ENCODE measurements at regions not wholly inside any gene's neighbourhood (a gene's known extent, or its start where the extent isn't known, plus 50 kb on each side); places are given as distances from the start of the nearest gene placed in this dataset.

GRCh38 chr11:92495107-92495793 is 270.6 kb downstream of the FAT3 start:
- WGBS, 2 donors: 68 to 76% methylated on average over 3 of the region's 3 CpGs
- intact Hi-C loops (cut with DNase I; ENCODE audit: low total_unique reads): no loop called here
- no peak for DNase-seq (ENCODE audit: low spot score in 2 of 2)
- H3K4me3 ChIP-seq (ENCODE audit: low read depth, poor library complexity, severe bottlenecking): no peak overlapping the region
- TF ChIP-seq POLR2A (IDR thresholded peaks at IDR 0.05) (no peak), CTCF (IDR thresholded peaks at IDR 0.05) (no peak)

- 54 to 60% methylated on average over 2 of the region's 2 CpGs for WGBS, 2 donors
- DNase-seq (ENCODE audit: low spot score in 2 of 2): no peak
- intact Hi-C loops (cut with DNase I; ENCODE audit: low total_unique reads): no loop called here
- H3K4me3 ChIP-seq (ENCODE audit: low read depth, poor library complexity, severe bottlenecking): no peak overlapping the region
- TF ChIP-seq POLR2A (IDR thresholded peaks at IDR 0.05) (no peak), CTCF (IDR thresholded peaks at IDR 0.05) (no peak)
These were observed 275.8 kb downstream of the FAT3 start for GRCh38 chr11:92500453-92500852.

GRCh38 chr11:92501066-92501739 is 276.6 kb downstream of the FAT3 start:
- intact Hi-C loops (cut with DNase I; ENCODE audit: low total_unique reads): no loop called here
- no peak for TF ChIP-seq POLR2A (IDR thresholded peaks at IDR 0.05)
- TF ChIP-seq CTCF (IDR thresholded peaks at IDR 0.05): no peak
- no peak overlapping the region for H3K4me3 ChIP-seq (ENCODE audit: low read depth, poor library complexity, severe bottlenecking)
- WGBS, 2 donors: 73 to 75% methylated on average over 5 of the region's 5 CpGs
- no peak for DNase-seq (ENCODE audit: low spot score in 2 of 2)

GRCh38 chr11:92504004-92504403 is 279.4 kb downstream of the FAT3 start:
- no peak overlapping the region for H3K4me3 ChIP-seq (ENCODE audit: low read depth, poor library complexity, severe bottlenecking)
- intact Hi-C loops (cut with DNase I; ENCODE audit: low total_unique reads): no loop called here
- TF ChIP-seq POLR2A (IDR thresholded peaks at IDR 0.05): no peak
- DNase-seq (ENCODE audit: low spot score in 2 of 2): no peak

- no peak for DNase-seq (ENCODE audit: low spot score in 2 of 2)
- WGBS, 2 donors: 46 to 52% methylated on average over 2 of the region's 2 CpGs
- H3K4me3 ChIP-seq (ENCODE audit: low read depth, poor library complexity, severe bottlenecking): no peak overlapping the region
- no peak for TF ChIP-seq POLR2A (IDR thresholded peaks at IDR 0.05)
- TF ChIP-seq CTCF (IDR thresholded peaks at IDR 0.05): no peak
- intact Hi-C loops (cut with DNase I; ENCODE audit: low total_unique reads): no loop called here
These were observed 279.9 kb downstream of the FAT3 start for GRCh38 chr11:92504534-92504933.

GRCh38 chr11:92505689-92506088 is 281.1 kb downstream of the FAT3 start:
- no peak overlapping the region for H3K4me3 ChIP-seq (ENCODE audit: low read depth, poor library complexity, severe bottlenecking)
- no peak for DNase-seq (ENCODE audit: low spot score in 2 of 2)
- 79 to 81% methylated on average over 4 of the region's 4 CpGs for WGBS, 2 donors
- intact Hi-C loops (cut with DNase I; ENCODE audit: low total_unique reads): no loop called here
- TF ChIP-seq POLR2A (IDR thresholded peaks at IDR 0.05): no peak
- no peak for TF ChIP-seq CTCF (IDR thresholded peaks at IDR 0.05)
